NCI-H1048 (cell line): ENCODE measurements at regions not wholly inside any gene's neighbourhood (a gene's known extent, or its start where the extent isn't known, plus 50 kb on each side); places are given as distances from the start of the nearest gene placed in this dataset.

ENCODE experiments used
- DNase-seq: peaks from one replicate; lab custom pipeline; 2025; lab: John Stamatoyannopoulos, UW

GRCh38 chr1:73644198-73644597, 553.8 kb downstream of the LRRIQ3 start:
- no peak for DNase-seq

GRCh38 chr1:73639494-73639893, 558.5 kb downstream of the LRRIQ3 start:
- DNase-seq = no peak

- no peak for DNase-seq
These were observed 560.7 kb downstream of the LRRIQ3 start for GRCh38 chr1:73637264-73637663.

- DNase-seq = no peak
These were observed 563.0 kb downstream of the LRRIQ3 start for GRCh38 chr1:73635021-73635420.

- DNase-seq = no peak
These were observed 570.3 kb downstream of the LRRIQ3 start for GRCh38 chr1:73627723-73628122.

- no peak for DNase-seq
These were observed 571.6 kb downstream of the LRRIQ3 start for GRCh38 chr1:73626326-73626725.

GRCh38 chr1:73623946-73624345, 574.0 kb downstream of the LRRIQ3 start:
- no peak for DNase-seq

- no peak for DNase-seq
These were observed 580.8 kb downstream of the LRRIQ3 start for GRCh38 chr1:73617145-73617544.

- DNase-seq = no peak
These were observed 586.3 kb downstream of the LRRIQ3 start for GRCh38 chr1:73611681-73612080.

GRCh38 chr1:73604739-73605138, 593.2 kb downstream of the LRRIQ3 start:
- no peak for DNase-seq

GRCh38 chr1:73604211-73604610, 593.8 kb downstream of the LRRIQ3 start:
- DNase-seq = no peak

GRCh38 chr1:73593804-73594203, 604.2 kb downstream of the LRRIQ3 start:
- DNase-seq = no peak

GRCh38 chr1:73593364-73593763, 604.6 kb downstream of the LRRIQ3 start:
- no peak for DNase-seq

- no peak for DNase-seq
These were observed 610.9 kb downstream of the LRRIQ3 start for GRCh38 chr1:73587080-73587479.

- DNase-seq = no peak
These were observed 620.8 kb downstream of the LRRIQ3 start for GRCh38 chr1:73577206-73577605.

- DNase-seq = no peak
These were observed 621.9 kb downstream of the LRRIQ3 start for GRCh38 chr1:73576083-73576482.

GRCh38 chr1:73564294-73564693, 633.7 kb downstream of the LRRIQ3 start:
- no peak for DNase-seq

GRCh38 chr1:73556270-73556669, 641.7 kb downstream of the LRRIQ3 start:
- DNase-seq = no peak

GRCh38 chr1:73537400-73537799, 660.6 kb downstream of the LRRIQ3 start:
- no peak for DNase-seq

GRCh38 chr1:73517603-73518191, 680.3 kb downstream of the LRRIQ3 start:
- DNase-seq = no peak

GRCh38 chr1:73516451-73516850, 681.5 kb downstream of the LRRIQ3 start:
- no peak for DNase-seq

- DNase-seq = no peak
These were observed 686.9 kb downstream of the LRRIQ3 start for GRCh38 chr1:73511038-73511437.

- DNase-seq = no peak
These were observed 697.8 kb downstream of the LRRIQ3 start for GRCh38 chr1:73500154-73500553.

GRCh38 chr1:73499671-73500070, 698.3 kb downstream of the LRRIQ3 start:
- DNase-seq = no peak

- no peak for DNase-seq
These were observed 706.4 kb downstream of the LRRIQ3 start for GRCh38 chr1:73491621-73492020.
